ENCODE measurements at regions not wholly inside any gene's neighbourhood (a gene's known extent, or its start where the extent isn't known, plus 50 kb on each side); places are given as distances from the start of the nearest gene placed in this dataset.

DNA sequence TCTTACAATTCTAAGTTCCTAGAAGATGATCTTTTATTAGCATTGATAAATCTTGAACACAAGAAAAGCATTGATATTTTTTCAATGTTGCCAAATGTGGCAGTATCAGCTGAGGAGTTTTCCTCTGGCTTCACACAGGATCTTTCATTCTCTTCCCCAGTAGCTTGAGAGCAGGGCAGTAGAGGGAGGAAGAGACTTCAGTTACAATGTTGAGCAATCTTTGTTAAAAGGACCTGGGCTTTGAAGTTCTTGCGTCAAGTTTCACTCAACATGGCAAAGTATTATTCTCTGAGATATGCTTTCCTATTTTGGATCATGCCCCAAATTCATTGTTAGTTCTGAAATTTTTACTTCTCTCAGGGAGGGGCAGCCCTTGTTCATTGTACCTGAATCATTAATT is 238.0 kb downstream of the COL12A1 start:
- no peaks in the 10 kb centered on the region for H3K79me2 ChIP-seq (ENCODE audit: control insufficient read depth, insufficient read depth, low read length)
- H3K23ac ChIP-seq (ENCODE audit: low read length): no peak overlapping the region
- WGBS (ENCODE audit: extremely low coverage, insufficient coverage, low lambda C conversion rate): no CpG with 5 or more reads among the region's 1 CpG
- DNase-seq: no peak
- no peak overlapping the region for H4K5ac ChIP-seq (ENCODE audit: low read length)
- H3K27ac ChIP-seq (ENCODE audit: low read depth, low read length): no peak overlapping the region
- H2AK5ac ChIP-seq (ENCODE audit: low read length): no peak overlapping the region
- no peak overlapping the region for H3K56ac ChIP-seq (ENCODE audit: low read length)
- H3K18ac ChIP-seq (ENCODE audit: low read length): no peak overlapping the region
- no peaks in the 10 kb centered on the region for H3K79me1 ChIP-seq (ENCODE audit: low read length)
- H2BK15ac ChIP-seq (replicated peaks; ENCODE audit: low read depth): no peak overlapping the region
- no peak overlapping the region for H2BK120ac ChIP-seq (ENCODE audit: low read depth, low read length)
- no peak overlapping the region for H3K4me2 ChIP-seq (ENCODE audit: low read length)
- no peak overlapping the region for H4K8ac ChIP-seq (ENCODE audit: low read depth, low read length)
- H3K4me1 ChIP-seq (ENCODE audit: control insufficient read depth, low read depth, low read length): no peaks in the 10 kb centered on the region
- H2BK5ac ChIP-seq (ENCODE audit: low read length): no peak overlapping the region
- H3K4me3 ChIP-seq (ENCODE audit: low read length): no peak overlapping the region
- H3K4ac ChIP-seq (ENCODE audit: low read depth, low read length): no peak overlapping the region
- no peaks in the 10 kb centered on the region for H3K36me3 ChIP-seq (ENCODE audit: control insufficient read depth, insufficient read depth, low read length)
- H3K27me3 ChIP-seq (ENCODE audit: insufficient read depth, low read length, poor library complexity): no peaks in the 10 kb centered on the region
- H3K9ac ChIP-seq (ENCODE audit: low read length): no peak overlapping the region

DNA sequence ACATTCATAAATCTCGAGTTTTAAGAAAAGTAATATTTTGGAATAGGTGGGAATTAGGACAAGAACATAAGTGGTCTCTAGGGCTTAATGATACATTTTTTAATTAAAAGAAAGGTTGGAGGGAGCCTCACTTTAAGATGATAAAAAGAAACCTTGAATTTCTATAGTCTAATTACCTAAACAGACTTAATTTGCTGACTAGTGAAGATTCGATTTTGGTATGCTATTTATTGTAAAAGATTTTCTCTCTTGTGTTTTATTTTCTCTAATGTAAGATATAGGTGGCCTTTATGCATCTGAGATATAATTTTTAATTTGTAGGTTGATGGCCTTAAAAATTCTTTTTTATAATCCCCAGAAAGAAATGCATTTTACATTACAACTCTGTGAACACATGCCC is 239.1 kb downstream of the COL12A1 start:
- no peak overlapping the region for H2BK15ac ChIP-seq (replicated peaks; ENCODE audit: low read depth)
- H3K18ac ChIP-seq (ENCODE audit: low read length): no peak overlapping the region
- H2AK5ac ChIP-seq (ENCODE audit: low read length): no peak overlapping the region
- no peak for DNase-seq
- no peaks in the 10 kb centered on the region for H3K4me1 ChIP-seq (ENCODE audit: control insufficient read depth, low read depth, low read length)
- H3K79me2 ChIP-seq (ENCODE audit: control insufficient read depth, insufficient read depth, low read length): no peaks in the 10 kb centered on the region
- no peak overlapping the region for H3K56ac ChIP-seq (ENCODE audit: low read length)
- no peak overlapping the region for H3K4me3 ChIP-seq (ENCODE audit: low read length)
- H3K23ac ChIP-seq (ENCODE audit: low read length): no peak overlapping the region
- H3K27me3 ChIP-seq (ENCODE audit: insufficient read depth, low read length, poor library complexity): no peaks in the 10 kb centered on the region
- no peak overlapping the region for H2BK120ac ChIP-seq (ENCODE audit: low read depth, low read length)
- no peak overlapping the region for H4K5ac ChIP-seq (ENCODE audit: low read length)
- H3K36me3 ChIP-seq (ENCODE audit: control insufficient read depth, insufficient read depth, low read length): no peaks in the 10 kb centered on the region
- H3K27ac ChIP-seq (ENCODE audit: low read depth, low read length): no peak overlapping the region
- no peak overlapping the region for H4K8ac ChIP-seq (ENCODE audit: low read depth, low read length)
- H3K9ac ChIP-seq (ENCODE audit: low read length): no peak overlapping the region
- no peaks in the 10 kb centered on the region for H3K79me1 ChIP-seq (ENCODE audit: low read length)
- no peak overlapping the region for H2BK5ac ChIP-seq (ENCODE audit: low read length)
- no peak overlapping the region for H3K4me2 ChIP-seq (ENCODE audit: low read length)
- H3K4ac ChIP-seq (ENCODE audit: low read depth, low read length): no peak overlapping the region
- WGBS (ENCODE audit: extremely low coverage, insufficient coverage, low lambda C conversion rate): 100% methylated on average over 1 of the region's 2 CpGs

DNA sequence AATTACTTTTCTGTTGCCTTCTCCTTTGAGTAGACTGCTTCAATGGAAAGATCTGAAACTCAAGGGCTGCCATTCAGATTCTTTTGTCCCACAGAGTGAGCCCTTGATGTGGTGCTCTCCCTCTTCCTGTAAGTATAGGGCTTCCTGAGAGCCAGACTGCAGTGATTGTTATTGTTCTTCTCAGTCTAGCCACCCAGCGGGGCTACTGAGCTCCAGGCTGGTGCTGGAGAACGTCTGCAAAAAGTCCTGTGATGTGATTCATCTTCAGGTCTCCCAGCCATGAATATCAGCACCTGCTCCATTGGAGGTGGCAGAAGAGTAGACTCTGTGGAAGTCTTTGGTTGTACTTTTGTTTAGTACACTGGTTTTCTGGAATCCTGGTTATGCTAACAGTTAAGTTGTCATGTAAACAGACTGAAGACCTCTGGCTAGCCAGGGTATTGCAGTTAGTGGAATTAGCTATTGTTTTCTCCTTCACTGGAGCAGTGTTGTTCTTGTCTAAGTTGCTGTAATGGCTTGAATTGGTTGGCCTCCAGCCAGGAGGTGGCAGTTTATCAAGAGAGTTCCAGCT is 240.9 kb downstream of the COL12A1 start:
- Histone ChIP-seq H3K79me1 (ENCODE audit: low read length) (no peaks in the 10 kb centered on the region), H3K4me3 (ENCODE audit: low read length) (no peak overlapping the region)
- peak; percentile 40 for DNase-seq

DNA sequence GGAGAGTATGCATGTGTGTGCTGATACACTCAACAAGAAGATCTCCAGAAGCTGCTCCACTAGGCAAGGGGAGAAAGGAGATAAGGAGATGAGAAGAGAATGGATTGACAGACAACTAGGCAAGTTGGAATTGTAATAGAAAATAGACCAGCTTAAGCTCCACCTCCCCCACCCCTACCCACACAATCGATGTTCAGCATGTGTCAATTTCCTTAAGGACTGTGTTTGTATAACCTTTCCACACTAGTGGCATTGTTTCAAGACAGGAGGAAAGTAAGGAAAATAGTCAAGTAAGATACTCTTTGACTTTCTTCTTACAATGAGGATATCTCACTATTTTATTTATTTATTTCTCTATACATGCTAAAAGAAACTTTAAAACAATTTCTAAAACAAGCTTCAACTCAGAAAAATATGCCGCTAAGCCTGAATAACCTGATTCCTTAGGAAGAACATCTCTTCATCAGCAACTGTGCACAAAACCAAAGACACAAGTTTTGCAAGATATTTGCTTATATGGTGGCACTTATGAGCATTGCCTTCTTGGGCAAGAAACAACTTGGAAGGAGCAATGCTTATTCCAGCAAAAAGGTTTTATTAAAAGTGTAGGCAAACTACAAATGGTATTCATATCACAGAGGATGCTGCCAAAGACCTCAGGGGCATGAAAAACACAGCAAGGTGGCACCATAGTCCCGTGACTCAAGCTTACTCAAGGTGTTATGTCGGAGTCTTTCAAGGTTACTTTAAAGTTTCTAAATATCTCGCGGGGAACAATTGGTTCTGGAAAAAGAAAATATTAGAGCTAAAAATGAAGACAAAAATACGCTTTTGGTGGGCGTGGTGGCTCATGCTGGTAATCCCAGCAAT is 249.1 kb downstream of the COL12A1 start:
- no CpG with 5 or more reads among the region's 8 CpGs for WGBS (ENCODE audit: extremely low coverage, insufficient coverage, low lambda C conversion rate)
- Histone ChIP-seq H4K8ac (ENCODE audit: low read depth, low read length) (no peak overlapping the region), H3K79me1 (ENCODE audit: low read length) (no peaks in the 10 kb centered on the region)

More for the DNA sequence above, 240.9 kb downstream of the COL12A1 start:
- Histone ChIP-seq H3K27ac (ENCODE audit: low read depth, low read length) (no peak overlapping the region), H3K4me1 (ENCODE audit: control insufficient read depth, low read depth, low read length) (no peaks in the 10 kb centered on the region), H2BK120ac (ENCODE audit: low read depth, low read length) (no peak overlapping the region), H3K36me3 (ENCODE audit: control insufficient read depth, insufficient read depth, low read length) (no peaks in the 10 kb centered on the region), H3K9ac (ENCODE audit: low read length) (no peak overlapping the region), H3K79me2 (ENCODE audit: control insufficient read depth, insufficient read depth, low read length) (no peaks in the 10 kb centered on the region), H3K4me2 (ENCODE audit: low read length) (no peak overlapping the region), H3K27me3 (ENCODE audit: insufficient read depth, low read length, poor library complexity) (no peaks in the 10 kb centered on the region), H2AK5ac (ENCODE audit: low read length) (no peak overlapping the region), H2BK15ac (replicated peaks; ENCODE audit: low read depth) (no peak overlapping the region), H3K56ac (ENCODE audit: low read length) (no peak overlapping the region), H4K8ac (ENCODE audit: low read depth, low read length) (no peak overlapping the region), H3K18ac (ENCODE audit: low read length) (no peak overlapping the region), H3K4ac (ENCODE audit: low read depth, low read length) (no peak overlapping the region), H3K23ac (ENCODE audit: low read length) (no peak overlapping the region), H2BK5ac (ENCODE audit: low read length) (no peak overlapping the region), H4K5ac (ENCODE audit: low read length) (no peak overlapping the region)
- no CpG with 5 or more reads among the region's 2 CpGs for WGBS (ENCODE audit: extremely low coverage, insufficient coverage, low lambda C conversion rate)

DNA sequence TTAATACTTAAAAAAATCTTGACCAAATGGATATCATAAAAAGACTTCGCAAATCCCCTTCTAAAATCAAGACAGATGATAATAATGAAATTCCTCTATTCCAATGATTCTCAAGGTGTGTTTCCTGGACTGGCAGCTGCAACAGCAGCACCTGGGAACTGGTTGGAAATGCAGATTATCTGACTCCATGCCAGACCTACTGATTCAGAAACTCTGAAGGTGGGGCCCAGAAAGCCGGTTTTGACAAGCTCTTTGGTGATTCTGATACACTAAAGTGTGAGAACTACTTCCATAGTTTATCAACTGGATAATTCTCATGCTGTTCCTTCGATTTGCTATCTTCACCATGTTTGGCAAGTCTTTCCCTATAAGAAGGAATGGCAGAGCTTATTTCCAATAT is 252.1 kb downstream of the COL12A1 start:
- no peaks in the 10 kb centered on the region for H3K36me3 ChIP-seq (ENCODE audit: control insufficient read depth, insufficient read depth, low read length)
- H2AK5ac ChIP-seq (ENCODE audit: low read length): no peak overlapping the region
- no peak overlapping the region for H2BK15ac ChIP-seq (replicated peaks; ENCODE audit: low read depth)
- H3K79me2 ChIP-seq (ENCODE audit: control insufficient read depth, insufficient read depth, low read length): no peaks in the 10 kb centered on the region
- H4K5ac ChIP-seq (ENCODE audit: low read length): no peak overlapping the region
- H3K9ac ChIP-seq (ENCODE audit: low read length): no peak overlapping the region
- DNase-seq: no peak
- H2BK120ac ChIP-seq (ENCODE audit: low read depth, low read length): no peak overlapping the region
- no peak overlapping the region for H3K27ac ChIP-seq (ENCODE audit: low read depth, low read length)
- no peak overlapping the region for H3K56ac ChIP-seq (ENCODE audit: low read length)
- no peaks in the 10 kb centered on the region for H3K4me1 ChIP-seq (ENCODE audit: control insufficient read depth, low read depth, low read length)
- no peak overlapping the region for H2BK5ac ChIP-seq (ENCODE audit: low read length)
- H3K79me1 ChIP-seq (ENCODE audit: low read length): no peaks in the 10 kb centered on the region
- H3K4me3 ChIP-seq (ENCODE audit: low read length): no peak overlapping the region
- WGBS (ENCODE audit: extremely low coverage, insufficient coverage, low lambda C conversion rate): no CpG with 5 or more reads among the region's 3 CpGs
- no peak overlapping the region for H3K18ac ChIP-seq (ENCODE audit: low read length)
- no peak overlapping the region for H3K23ac ChIP-seq (ENCODE audit: low read length)
- H3K4ac ChIP-seq (ENCODE audit: low read depth, low read length): no peak overlapping the region
- no peak overlapping the region for H4K8ac ChIP-seq (ENCODE audit: low read depth, low read length)
- H3K4me2 ChIP-seq (ENCODE audit: low read length): no peak overlapping the region
- H3K27me3 ChIP-seq (ENCODE audit: insufficient read depth, low read length, poor library complexity): no peaks in the 10 kb centered on the region

More for the DNA sequence above, 249.1 kb downstream of the COL12A1 start:
- Histone ChIP-seq H4K5ac (ENCODE audit: low read length) (no peak overlapping the region), H3K36me3 (ENCODE audit: control insufficient read depth, insufficient read depth, low read length) (no peaks in the 10 kb centered on the region), H3K4me2 (ENCODE audit: low read length) (no peak overlapping the region), H3K18ac (ENCODE audit: low read length) (no peak overlapping the region), H2AK5ac (ENCODE audit: low read length) (no peak overlapping the region), H3K9ac (ENCODE audit: low read length) (no peak overlapping the region), H3K79me2 (ENCODE audit: control insufficient read depth, insufficient read depth, low read length) (no peaks in the 10 kb centered on the region), H2BK5ac (ENCODE audit: low read length) (no peak overlapping the region), H2BK120ac (ENCODE audit: low read depth, low read length) (no peak overlapping the region), H3K4ac (ENCODE audit: low read depth, low read length) (no peak overlapping the region), H3K27me3 (ENCODE audit: insufficient read depth, low read length, poor library complexity) (no peaks in the 10 kb centered on the region), H2BK15ac (replicated peaks; ENCODE audit: low read depth) (no peak overlapping the region), H3K27ac (ENCODE audit: low read depth, low read length) (no peak overlapping the region), H3K4me1 (ENCODE audit: control insufficient read depth, low read depth, low read length) (no peaks in the 10 kb centered on the region), H3K56ac (ENCODE audit: low read length) (no peak overlapping the region), H3K23ac (ENCODE audit: low read length) (no peak overlapping the region), H3K4me3 (ENCODE audit: low read length) (no peak overlapping the region)
- DNase-seq: no peak
